Breast epithelium (tissue), 4 donors: ENCODE measurements at regions not wholly inside any gene's neighbourhood (a gene's known extent, or its start where the extent isn't known, plus 50 kb on each side); places are given as distances from the start of the nearest gene placed in this dataset.

ENCODE experiments used
- DNase-seq, 2 donors: peaks; one replicate each; pipeline ENCODE4 v3.0.0-alpha.2; 2019; ENCODE audit warnings: low spot score in 2 of 2
- H3K27ac ChIP-seq, 2 donors: fragments of 200-600 bp; sonication (generic) in 1 of 2; one replicate each; pipeline ENCODE4 v1.5.1; 2016 to 2019; ENCODE audit warnings: mild to moderate bottlenecking in 1 of 2
- H3K27me3 ChIP-seq, 2 donors: fragments of 200-600 bp; sonication (generic) in 1 of 2; one replicate each; pipeline versions ENCODE4 v1.5.1 to v1.6.0; 2017 to 2019; ENCODE audit warnings: control low read depth in 1 of 2, mild to moderate bottlenecking in 1 of 2
- H3K36me3 ChIP-seq: fragments of 200-600 bp; one replicate; pipeline ENCODE4 v1.5.1; 2019
- H3K4me1 ChIP-seq, 2 donors: fragments of 200-600 bp; sonication (generic); one replicate each; pipeline ENCODE4 v1.5.1; 2016 to 2019; ENCODE audit warnings: control low read depth in 1 of 2
- H3K4me3 ChIP-seq, 3 donors: fragments of 200-600 bp; sonication (generic); 1 replicate in 2 of 3; 2 replicates in 1 of 3; pipeline ENCODE4 v1.5.1; 2016 to 2019; ENCODE audit warnings: mild to moderate bottlenecking in 3 of 3, moderate library complexity in 2 of 3
- H3K9me3 ChIP-seq, 2 donors: fragments of 200-600 bp; sonication (generic) in 1 of 2; one replicate each; pipeline ENCODE4 v1.5.1; 2016 to 2019; ENCODE audit warnings: control low read depth in 1 of 2
- CTCF ChIP-seq, 3 donors: fragments of 450-650 bp; IDR thresholded peaks; one replicate each; pipeline ENCODE4 v1.5.1; 2016 to 2017; ENCODE audit warnings: antibody characterized with exemption in 3 of 3, mild to moderate bottlenecking in 3 of 3, moderate library complexity in 3 of 3
- POLR2A ChIP-seq: fragments of 450-650 bp; IDR thresholded peaks from one replicate; pipeline ENCODE4 v1.6.1; 2016; ENCODE audit warnings: antibody characterized with exemption, mild to moderate bottlenecking, moderate library complexity
- POLR2AphosphoS5 ChIP-seq, 3 donors: sonication (generic); formaldehyde crosslinking; IDR thresholded peaks; one replicate each; pipeline ENCODE4 v1.6.1; 2017; ENCODE audit warnings: antibody characterized with exemption in 3 of 3
- intact Hi-C: fragments of 100-400 bp; cut with DNase I; formaldehyde crosslinking; loops from one replicate; pipeline ENCODE4 v1.15.1; 2023; ENCODE audit warnings: low total_unique reads

GRCh38 chr1:53383136-53383870, 55.4 kb upstream of the LRP8 start:
- no peak overlapping the region for H3K27ac ChIP-seq

GRCh38 chr1:53384796-53385195, 56.9 kb upstream of the LRP8 start:
- DNase-seq = no peak
- Histone ChIP-seq H3K4me1 (no peaks in the 10 kb centered on the region), H3K36me3 (no peaks in the 10 kb centered on the region), H3K4me3 (no peak overlapping the region), H3K27ac (no peak overlapping the region), H3K27me3 (no peaks in the 10 kb centered on the region), H3K9me3 (no peaks in the 10 kb centered on the region)
- intact Hi-C loops = no loop called here
- TF ChIP-seq CTCF (IDR thresholded peaks at IDR 0.05) (no peak), POLR2A (no peak), POLR2AphosphoS5 (IDR thresholded peaks at IDR 0.05) (no peak)

More at GRCh38 chr1:53383136-53383870, 55.4 kb upstream of the LRP8 start:
- Histone ChIP-seq H3K36me3 (no peaks in the 10 kb centered on the region), H3K4me1 (no peaks in the 10 kb centered on the region), H3K9me3 (no peaks in the 10 kb centered on the region), H3K4me3 (no peak overlapping the region), H3K27me3 (no peaks in the 10 kb centered on the region)
- no peak for DNase-seq
- TF ChIP-seq CTCF (IDR thresholded peaks at IDR 0.05) = no peak
- TF ChIP-seq POLR2A = no peak
- TF ChIP-seq POLR2AphosphoS5 (IDR thresholded peaks at IDR 0.05) = no peak
- intact Hi-C loops = no loop called here

- Histone ChIP-seq H3K4me1 (no peaks in the 10 kb centered on the region), H3K9me3 (no peaks in the 10 kb centered on the region), H3K36me3 (no peaks in the 10 kb centered on the region), H3K27me3 (no peaks in the 10 kb centered on the region), H3K27ac (no peak overlapping the region), H3K4me3 (no peak overlapping the region)
- TF ChIP-seq CTCF (IDR thresholded peaks at IDR 0.05) (no peak), POLR2AphosphoS5 (IDR thresholded peaks at IDR 0.05) (no peak), POLR2A (no peak)
- no peak for DNase-seq
- intact Hi-C loops = no loop called here
Measured at GRCh38 chr1:53385276-53386225, 57.7 kb upstream of the LRP8 start.

DNA sequence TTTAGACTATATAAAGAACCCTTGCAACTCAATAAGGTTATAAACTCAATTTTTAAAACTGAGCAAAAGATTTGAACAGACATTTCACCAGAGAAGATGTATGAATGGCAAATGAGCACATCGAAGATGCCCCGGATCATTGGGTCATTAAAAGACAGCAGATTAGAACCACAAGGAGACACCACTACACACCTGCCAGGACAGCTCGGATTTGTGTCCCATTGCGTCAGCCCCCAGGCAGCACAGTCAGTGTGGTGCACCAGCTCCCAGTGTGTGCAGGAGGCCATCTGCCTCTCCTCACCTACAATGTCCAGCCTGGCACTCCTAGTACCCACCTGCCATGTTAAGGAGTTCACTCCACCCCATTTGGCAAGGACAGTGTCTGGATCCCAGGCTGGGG, 61.1 kb upstream of the LRP8 start:
- H3K27me3 ChIP-seq = no peaks in the 10 kb centered on the region

More for the DNA sequence above, 61.1 kb upstream of the LRP8 start:
- Histone ChIP-seq H3K9me3 (no peaks in the 10 kb centered on the region), H3K4me1 (no peaks in the 10 kb centered on the region), H3K27ac (no peak overlapping the region), H3K4me3 (no peak overlapping the region), H3K36me3 (no peaks in the 10 kb centered on the region)
- intact Hi-C loops = no loop called here
- no peak for TF ChIP-seq CTCF (IDR thresholded peaks at IDR 0.05)
- no peak for TF ChIP-seq POLR2A
- TF ChIP-seq POLR2AphosphoS5 (IDR thresholded peaks at IDR 0.05) = no peak
- no peak for DNase-seq
